GM12864 (cell line): ENCODE measurements at regions not wholly inside any gene's neighbourhood (a gene's known extent, or its start where the extent isn't known, plus 50 kb on each side); places are given as distances from the start of the nearest gene placed in this dataset.

Source experiments
- DNase-seq: peaks from one replicate; pipeline ENCODE4 v3.0.0-alpha.2; 2011; ENCODE audit warnings: low read depth
- H3K4me3 ChIP-seq: 2 replicates; pipeline ENCODE4 v1.5.1; 2011; ENCODE audit warnings: mild to moderate bottlenecking, low read depth, low read length, control low read depth
- CTCF ChIP-seq: IDR thresholded peaks from 2 replicates; pipeline ENCODE4 v1.5.1; 2011; ENCODE audit warnings: low read depth, mild to moderate bottlenecking, moderate library complexity, low read length, control low read depth, inconsistent platforms; ENCODE audit errors: missing control alignments

- H3K4me3 ChIP-seq: no peak overlapping the region
- TF ChIP-seq CTCF: no peak
- no peak for DNase-seq
These were observed 110.0 kb downstream of the MTRR start for GRCh38 chr5:7978991-7979390.

- H3K4me3 ChIP-seq: no peak overlapping the region
- TF ChIP-seq CTCF: no peak
- no peak for DNase-seq
These were observed 111.9 kb downstream of the MTRR start for GRCh38 chr5:7980881-7981280.

GRCh38 chr5:7983433-7983832 is 114.5 kb downstream of the MTRR start:
- TF ChIP-seq CTCF: no peak
- DNase-seq: no peak
- H3K4me3 ChIP-seq: no peak overlapping the region

- DNase-seq: no peak
- H3K4me3 ChIP-seq: no peak overlapping the region
- no peak for TF ChIP-seq CTCF
These were observed 122.3 kb downstream of the MTRR start for GRCh38 chr5:7991125-7991821.

- no peak for TF ChIP-seq CTCF
- no peak overlapping the region for H3K4me3 ChIP-seq
- no peak for DNase-seq
These were observed 126.8 kb downstream of the MTRR start for GRCh38 chr5:7995688-7996294.

- H3K4me3 ChIP-seq: no peak overlapping the region
- no peak for TF ChIP-seq CTCF
- DNase-seq: no peak
These were observed 136.5 kb downstream of the MTRR start for GRCh38 chr5:8005416-8005815.
